Chondrocyte (in vitro differentiated cells): ENCODE measurements at regions not wholly inside any gene's neighbourhood (a gene's known extent, or its start where the extent isn't known, plus 50 kb on each side); places are given as distances from the start of the nearest gene placed in this dataset.

Source experiments
- DNase-seq: peaks from one replicate; pipeline ENCODE4 v3.0.0; 2021; ENCODE audit warnings: mixed read lengths, low spot score
- H3K27ac Mint-ChIP-seq: one replicate; pipeline ENCODE4 v1.8.0; 2021; ENCODE audit warnings: mild to moderate bottlenecking, moderate library complexity, mixed read lengths; ENCODE audit not compliant: unreplicated experiment
- H3K27me3 Mint-ChIP-seq: 2 replicates; pipeline ENCODE4 v1.8.0; 2021; ENCODE audit warnings: low read depth, mixed read lengths
- H3K36me3 Mint-ChIP-seq: 2 replicates; pipeline ENCODE4 v1.8.0; 2021; ENCODE audit warnings: low read depth, mixed read lengths
- H3K4me1 Mint-ChIP-seq: 2 replicates; pipeline ENCODE4 v1.8.0; 2021; ENCODE audit warnings: low read depth, mild to moderate bottlenecking, mixed read lengths
- H3K4me3 Mint-ChIP-seq: one replicate; pipeline ENCODE4 v1.8.0; 2021; ENCODE audit warnings: mild to moderate bottlenecking, moderate library complexity, mixed read lengths; ENCODE audit not compliant: unreplicated experiment
- H3K9me3 Mint-ChIP-seq: 2 replicates; pipeline ENCODE4 v1.8.0; 2021; ENCODE audit warnings: low read depth, mixed read lengths
- CTCF ChIP-seq: fragments of 200-600 bp; sonication (generic); IDR thresholded peaks from 2 replicates; pipeline ENCODE4 v1.5.0; 2021; ENCODE audit warnings: antibody characterized with exemption, mild to moderate bottlenecking, moderate library complexity

- peaks cover 2% of the 10 kb centered on the region for H3K9me3 Mint-ChIP-seq
- no peak overlapping the region for H3K27ac Mint-ChIP-seq
- no peak for DNase-seq
- H3K36me3 Mint-ChIP-seq, result no peaks in the 10 kb centered on the region
- no peak overlapping the region for H3K4me3 Mint-ChIP-seq
- peaks cover 9% of the 10 kb centered on the region for H3K27me3 Mint-ChIP-seq
- H3K4me1 Mint-ChIP-seq, result no peaks in the 10 kb centered on the region
- TF ChIP-seq CTCF, result no peak
These were observed 81.8 kb upstream of the CLDN10 start for GRCh38 chr13:95470574-95471366.

GRCh38 chr13:95471960-95472359 lies 80.6 kb upstream of the CLDN10 start:
- Mint-ChIP-seq H3K9me3 (peaks cover 2% of the 10 kb centered on the region), H3K27ac (no peak overlapping the region), H3K27me3 (peaks cover 13% of the 10 kb centered on the region), H3K4me1 (no peaks in the 10 kb centered on the region), H3K4me3 (no peak overlapping the region), H3K36me3 (no peaks in the 10 kb centered on the region)
- TF ChIP-seq CTCF, result no peak
- DNase-seq, result no peak

- no peak for TF ChIP-seq CTCF
- DNase-seq, result no peak
- Mint-ChIP-seq H3K36me3 (no peaks in the 10 kb centered on the region), H3K9me3 (no peaks in the 10 kb centered on the region), H3K4me1 (no peaks in the 10 kb centered on the region), H3K4me3 (no peak overlapping the region), H3K27ac (no peak overlapping the region), H3K27me3 (peaks cover 16% of the 10 kb centered on the region)
These were observed 77.5 kb upstream of the CLDN10 start for GRCh38 chr13:95474992-95475391.

GRCh38 chr13:95477187-95477586 lies 75.3 kb upstream of the CLDN10 start:
- Mint-ChIP-seq H3K36me3 (no peaks in the 10 kb centered on the region), H3K27me3 (peaks cover 16% of the 10 kb centered on the region), H3K27ac (no peak overlapping the region), H3K9me3 (no peaks in the 10 kb centered on the region), H3K4me1 (no peaks in the 10 kb centered on the region), H3K4me3 (no peak overlapping the region)
- TF ChIP-seq CTCF, result no peak
- no peak for DNase-seq

GRCh38 chr13:95479731-95480130 lies 72.8 kb upstream of the CLDN10 start:
- no peak for DNase-seq
- peaks cover 11% of the 10 kb centered on the region for H3K27me3 Mint-ChIP-seq
- no peaks in the 10 kb centered on the region for H3K9me3 Mint-ChIP-seq
- H3K27ac Mint-ChIP-seq, result no peak overlapping the region
- no peak overlapping the region for H3K4me3 Mint-ChIP-seq
- no peaks in the 10 kb centered on the region for H3K36me3 Mint-ChIP-seq
- no peak for TF ChIP-seq CTCF
- no peaks in the 10 kb centered on the region for H3K4me1 Mint-ChIP-seq
